ENCODE measurements at regions not wholly inside any gene's neighbourhood (a gene's known extent, or its start where the extent isn't known, plus 50 kb on each side); places are given as distances from the start of the nearest gene placed in this dataset.

- DNase-seq = no peak
Measured at GRCh38 chr9:91043056-91043810, 241.6 kb downstream of the SYK start.

GRCh38 chr9:91043811-91044175 lies 242.2 kb downstream of the SYK start:
- DNase-seq = no peak

GRCh38 chr9:91044354-91044753 lies 242.7 kb downstream of the SYK start:
- DNase-seq = no peak

- no peak for DNase-seq
Measured at GRCh38 chr9:91045041-91045440, 243.4 kb downstream of the SYK start.

- no peak for DNase-seq
Measured at GRCh38 chr9:91047529-91047928, 245.9 kb downstream of the SYK start.

GRCh38 chr9:91047993-91048607 lies 246.5 kb downstream of the SYK start:
- no peak for DNase-seq

- no peak for DNase-seq
Measured at GRCh38 chr9:91048749-91049148, 247.1 kb downstream of the SYK start.

GRCh38 chr9:91053824-91054223 lies 252.2 kb downstream of the SYK start:
- DNase-seq = no peak

GRCh38 chr9:91055845-91056244 lies 254.2 kb downstream of the SYK start:
- DNase-seq = no peak

- no peak for DNase-seq
Measured at GRCh38 chr9:91056486-91056885, 254.9 kb downstream of the SYK start.

- no peak for DNase-seq
Measured at GRCh38 chr9:91056917-91057316, 255.3 kb downstream of the SYK start.

- DNase-seq = no peak
Measured at GRCh38 chr9:91059713-91060112, 258.1 kb downstream of the SYK start.

GRCh38 chr9:91060520-91061343 lies 259.1 kb downstream of the SYK start:
- DNase-seq = no peak

GRCh38 chr9:91061506-91061905 lies 259.9 kb downstream of the SYK start:
- no peak for DNase-seq

- DNase-seq = no peak
Measured at GRCh38 chr9:91062281-91062680, 260.7 kb downstream of the SYK start.

GRCh38 chr9:91063471-91063870 lies 261.9 kb downstream of the SYK start:
- DNase-seq = no peak

GRCh38 chr9:91065231-91066041 lies 263.8 kb downstream of the SYK start:
- DNase-seq = no peak

GRCh38 chr9:91066042-91066415 lies 264.4 kb downstream of the SYK start:
- no peak for DNase-seq

GRCh38 chr9:91066856-91067255 lies 265.2 kb downstream of the SYK start:
- no peak for DNase-seq

GRCh38 chr9:91067306-91067860 lies 265.8 kb downstream of the SYK start:
- DNase-seq = no peak

GRCh38 chr9:91071184-91071990 lies 269.8 kb downstream of the SYK start:
- peak; percentile 6 for DNase-seq
